Brain microvascular endothelial cell (primary cell): ENCODE measurements at regions not wholly inside any gene's neighbourhood (a gene's known extent, or its start where the extent isn't known, plus 50 kb on each side); places are given as distances from the start of the nearest gene placed in this dataset.

Experiments
- DNase-seq: peaks from one replicate; pipeline ENCODE4 v3.0.0-alpha.2; 2020
- H3K27ac ChIP-seq: fragments of 250-450 bp; sonication (Bioruptor Pico); 2 replicates; pipeline ENCODE4 v1.5.1; 2020; ENCODE audit warnings: mild to moderate bottlenecking, moderate library complexity
- H3K27me3 ChIP-seq: fragments of 250-450 bp; sonication (Bioruptor Pico); replicated peaks from 2 replicates; pipeline ENCODE4 v1.5.1; 2020; ENCODE audit warnings: mild to moderate bottlenecking
- H3K36me3 ChIP-seq: fragments of 250-450 bp; sonication (Bioruptor Pico); replicated peaks from 2 replicates; pipeline ENCODE4 v1.5.1; 2020; ENCODE audit warnings: mild to moderate bottlenecking
- H3K4me3 ChIP-seq: 2 replicates; pipeline ENCODE4 v1.5.1; 2011; ENCODE audit warnings: low read depth, mild to moderate bottlenecking, control low read depth, low read length, moderate library complexity
- in situ Hi-C: cut with HindIII; loops from 2 replicates; pipeline ENCODE4 v1.10.0; 2017; ENCODE audit warnings: low sequenced_read_pairs, low pct_ligation_motif_present
- TF ChIP-seq, protein P1 (sequence below): IDR thresholded peaks from 2 replicates; pipeline ENCODE4 v1.5.1; 2011; ENCODE audit warnings: low read depth, mild to moderate bottlenecking, moderate library complexity, low read length, control low read depth, inconsistent platforms; ENCODE audit errors: missing control alignments

GRCh38 chr17:13204607-13205237, 186.9 kb upstream of the ELAC2 start:
- Histone ChIP-seq H3K27me3 (no peaks in the 10 kb centered on the region), H3K27ac (no peak overlapping the region), H3K4me3 (no peak overlapping the region), H3K36me3 (no peaks in the 10 kb centered on the region)
- TF ChIP-seq, protein P1, sequence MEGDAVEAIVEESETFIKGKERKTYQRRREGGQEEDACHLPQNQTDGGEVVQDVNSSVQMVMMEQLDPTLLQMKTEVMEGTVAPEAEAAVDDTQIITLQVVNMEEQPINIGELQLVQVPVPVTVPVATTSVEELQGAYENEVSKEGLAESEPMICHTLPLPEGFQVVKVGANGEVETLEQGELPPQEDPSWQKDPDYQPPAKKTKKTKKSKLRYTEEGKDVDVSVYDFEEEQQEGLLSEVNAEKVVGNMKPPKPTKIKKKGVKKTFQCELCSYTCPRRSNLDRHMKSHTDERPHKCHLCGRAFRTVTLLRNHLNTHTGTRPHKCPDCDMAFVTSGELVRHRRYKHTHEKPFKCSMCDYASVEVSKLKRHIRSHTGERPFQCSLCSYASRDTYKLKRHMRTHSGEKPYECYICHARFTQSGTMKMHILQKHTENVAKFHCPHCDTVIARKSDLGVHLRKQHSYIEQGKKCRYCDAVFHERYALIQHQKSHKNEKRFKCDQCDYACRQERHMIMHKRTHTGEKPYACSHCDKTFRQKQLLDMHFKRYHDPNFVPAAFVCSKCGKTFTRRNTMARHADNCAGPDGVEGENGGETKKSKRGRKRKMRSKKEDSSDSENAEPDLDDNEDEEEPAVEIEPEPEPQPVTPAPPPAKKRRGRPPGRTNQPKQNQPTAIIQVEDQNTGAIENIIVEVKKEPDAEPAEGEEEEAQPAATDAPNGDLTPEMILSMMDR, result no peak
- DNase-seq, result no peak
- in situ Hi-C loops, result no loop called here

- TF ChIP-seq, protein P1, result no peak
- no peaks in the 10 kb centered on the region for H3K36me3 ChIP-seq
- no peaks in the 10 kb centered on the region for H3K27me3 ChIP-seq
- no peak overlapping the region for H3K4me3 ChIP-seq
- in situ Hi-C loops, result no loop called here
- H3K27ac ChIP-seq, result no peak overlapping the region
- DNase-seq, result no peak
Measured at GRCh38 chr17:13202835-13203234, 185.0 kb upstream of the ELAC2 start.

GRCh38 chr17:13200671-13201070, 182.8 kb upstream of the ELAC2 start:
- TF ChIP-seq, protein P1, result no peak
- no peaks in the 10 kb centered on the region for H3K36me3 ChIP-seq
- in situ Hi-C loops, result no loop called here

DNA sequence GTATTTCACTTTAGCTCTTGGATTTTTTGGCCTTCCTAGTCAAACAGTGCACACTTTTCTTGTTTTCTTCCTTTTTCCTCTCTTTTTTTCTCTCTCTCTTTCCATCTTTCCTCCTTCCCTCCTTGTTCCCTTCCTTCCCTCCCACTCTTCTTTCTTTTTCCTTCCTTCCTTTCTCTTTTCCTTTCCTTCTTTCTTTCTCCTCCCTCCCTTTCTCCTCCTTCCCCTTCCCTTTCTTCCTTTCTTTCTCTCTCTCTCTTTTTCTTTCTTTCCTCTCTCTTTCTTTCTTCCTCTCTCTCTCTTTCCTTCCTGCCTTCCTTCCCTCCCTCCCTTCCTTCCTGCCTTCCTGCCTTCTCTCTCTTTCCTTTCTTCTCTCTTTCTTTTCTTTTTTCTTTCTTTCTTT, 181.6 kb upstream of the ELAC2 start:
- H3K4me3 ChIP-seq, result no peak overlapping the region
- DNase-seq, result no peak
- TF ChIP-seq, protein P1, result no peak

More at GRCh38 chr17:13200671-13201070, 182.8 kb upstream of the ELAC2 start:
- DNase-seq, result no peak
- Histone ChIP-seq H3K27me3 (no peaks in the 10 kb centered on the region), H3K27ac (no peak overlapping the region), H3K4me3 (no peak overlapping the region)

DNA sequence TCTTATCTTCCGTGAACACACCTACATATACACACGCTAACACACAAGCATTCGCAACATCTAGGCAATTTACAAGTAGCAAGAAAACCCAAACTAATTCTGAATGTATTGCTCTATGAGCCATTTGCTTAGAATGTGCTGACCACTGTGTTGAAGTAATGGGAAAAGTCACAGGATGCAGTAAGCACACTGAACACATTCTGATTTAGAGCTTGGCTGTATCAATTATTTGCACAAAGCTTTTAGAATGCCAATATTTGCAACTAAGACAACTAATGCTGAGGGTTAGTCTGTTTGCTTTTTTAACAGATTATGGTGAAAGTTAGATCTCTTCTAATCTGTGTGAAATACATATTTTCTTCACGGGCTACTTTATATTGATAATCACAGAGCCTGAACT, 179.8 kb upstream of the ELAC2 start:
- no peaks in the 10 kb centered on the region for H3K36me3 ChIP-seq
- no peaks in the 10 kb centered on the region for H3K27me3 ChIP-seq
- in situ Hi-C loops, result no loop called here
- no peak overlapping the region for H3K4me3 ChIP-seq
- TF ChIP-seq, protein P1, result no peak
- DNase-seq, result no peak
- no peak overlapping the region for H3K27ac ChIP-seq

More for the DNA sequence above, 181.6 kb upstream of the ELAC2 start:
- Histone ChIP-seq H3K36me3 (no peaks in the 10 kb centered on the region), H3K27ac (no peak overlapping the region), H3K27me3 (no peaks in the 10 kb centered on the region)
- in situ Hi-C loops, result no loop called here

GRCh38 chr17:13194887-13195286, 177.1 kb upstream of the ELAC2 start:
- Histone ChIP-seq H3K36me3 (no peaks in the 10 kb centered on the region), H3K27ac (no peak overlapping the region), H3K27me3 (no peaks in the 10 kb centered on the region), H3K4me3 (no peak overlapping the region)
- DNase-seq, result no peak
- in situ Hi-C loops, result no loop called here
- TF ChIP-seq, protein P1, result no peak
